HG03565 (cell line): ENCODE measurements at regions not wholly inside any gene's neighbourhood (a gene's known extent, or its start where the extent isn't known, plus 50 kb on each side); places are given as distances from the start of the nearest gene placed in this dataset.

Experiments
- ATAC-seq: cut with Tn5 transposase; IDR thresholded peaks from one replicate; pipeline ENCODE4 v1.9.1; 2021; ENCODE audit warnings: mild to moderate bottlenecking, moderate library complexity; ENCODE audit not compliant: unreplicated experiment

GRCh38 chr5:133801955-133802751 is 166.3 kb downstream of the C5orf15 start:
- ATAC-seq = no peak

GRCh38 chr5:133801431-133801830 is 167.0 kb downstream of the C5orf15 start:
- no peak for ATAC-seq

- ATAC-seq = no peak
These were observed 168.7 kb downstream of the C5orf15 start for GRCh38 chr5:133799571-133800237.

- no peak for ATAC-seq
These were observed 171.3 kb downstream of the C5orf15 start for GRCh38 chr5:133797167-133797566.

DNA sequence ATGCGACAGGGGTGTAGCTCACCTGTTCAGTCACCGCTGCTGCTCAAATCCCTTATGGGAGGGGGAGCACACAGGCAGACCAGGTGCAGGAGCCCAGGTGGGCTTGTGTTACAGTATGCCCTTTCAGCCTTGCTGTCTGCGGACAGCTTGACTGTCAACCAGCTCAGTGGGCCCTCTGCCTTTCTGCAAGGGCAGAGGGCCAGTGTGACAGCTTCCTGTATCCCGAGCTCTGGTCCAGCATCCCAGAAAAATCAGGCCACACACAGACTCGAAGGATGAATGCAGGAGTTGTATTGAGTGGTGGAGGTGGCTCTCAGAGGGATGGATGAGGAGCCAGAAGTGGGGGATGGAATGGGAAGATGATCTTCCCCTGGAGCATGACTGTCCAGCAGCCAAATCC is 172.2 kb downstream of the C5orf15 start:
- ATAC-seq = no peak

- no peak for ATAC-seq
These were observed 173.5 kb downstream of the C5orf15 start for GRCh38 chr5:133794771-133795415.

- ATAC-seq = no peak
These were observed 174.5 kb downstream of the C5orf15 start for GRCh38 chr5:133793756-133794465.

DNA sequence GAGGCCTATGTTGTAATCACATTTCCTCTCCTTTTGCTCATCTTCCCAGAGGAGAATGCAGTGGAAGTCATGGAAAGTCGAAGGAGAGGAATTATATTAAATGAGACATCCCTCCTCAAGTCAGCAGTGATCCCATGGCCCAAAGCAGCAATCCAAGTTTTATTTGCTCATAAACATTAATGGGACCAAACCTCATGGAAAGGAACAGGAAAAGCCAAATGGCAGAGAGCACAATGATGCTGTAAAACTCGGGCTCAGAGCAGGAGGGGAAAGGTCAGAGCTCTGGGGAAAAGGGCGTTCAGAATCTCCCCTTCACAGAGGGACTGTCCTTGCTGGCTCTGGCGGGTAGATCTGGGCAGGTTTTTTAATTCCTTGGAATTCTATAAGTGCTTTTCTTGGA is 175.8 kb downstream of the C5orf15 start:
- no peak for ATAC-seq

- no peak for ATAC-seq
These were observed 176.4 kb downstream of the C5orf15 start for GRCh38 chr5:133792024-133792423.

GRCh38 chr5:133790898-133791297 is 177.5 kb downstream of the C5orf15 start:
- ATAC-seq = no peak

DNA sequence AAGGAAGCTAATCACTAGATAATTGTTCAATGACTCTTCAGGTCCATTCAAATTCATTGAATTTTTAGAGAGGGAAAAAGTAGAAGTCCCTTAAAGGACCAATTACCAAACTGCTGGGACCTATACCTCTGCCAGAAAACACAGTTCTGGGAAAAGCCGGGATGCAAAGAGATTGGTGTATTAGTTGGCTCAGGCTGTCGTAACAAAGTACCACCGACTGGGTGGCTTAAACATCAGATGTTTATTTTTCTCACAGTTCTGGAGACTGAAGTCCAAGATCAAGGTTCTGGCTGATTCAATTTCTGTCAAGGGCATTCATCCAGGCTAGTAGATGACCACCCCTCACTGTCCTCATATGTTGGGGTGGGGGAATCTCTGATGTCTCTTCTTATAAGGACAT is 177.1 kb upstream of the FSTL4 start:
- no peak for ATAC-seq

GRCh38 chr5:133788121-133788520 is 175.8 kb upstream of the FSTL4 start:
- no peak for ATAC-seq

DNA sequence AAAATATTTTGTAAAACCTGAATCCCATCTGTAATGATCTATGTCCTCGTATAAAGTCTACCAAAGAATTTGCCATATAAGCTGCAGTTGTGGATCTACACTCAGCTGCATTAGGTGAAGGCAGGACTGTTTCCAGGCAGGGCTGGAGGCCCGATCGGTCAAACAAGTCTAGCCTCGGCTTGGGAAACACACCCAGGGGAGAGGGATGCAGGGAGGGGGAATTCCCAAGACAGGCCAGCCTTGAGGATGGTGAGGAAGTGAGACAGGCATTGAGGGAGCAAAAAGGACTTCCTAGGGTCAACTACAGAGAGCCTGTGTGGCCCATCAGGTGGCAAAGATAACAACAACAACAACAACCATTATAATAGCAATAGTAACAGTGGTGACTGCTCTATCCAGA is 174.1 kb upstream of the FSTL4 start:
- no peak for ATAC-seq

DNA sequence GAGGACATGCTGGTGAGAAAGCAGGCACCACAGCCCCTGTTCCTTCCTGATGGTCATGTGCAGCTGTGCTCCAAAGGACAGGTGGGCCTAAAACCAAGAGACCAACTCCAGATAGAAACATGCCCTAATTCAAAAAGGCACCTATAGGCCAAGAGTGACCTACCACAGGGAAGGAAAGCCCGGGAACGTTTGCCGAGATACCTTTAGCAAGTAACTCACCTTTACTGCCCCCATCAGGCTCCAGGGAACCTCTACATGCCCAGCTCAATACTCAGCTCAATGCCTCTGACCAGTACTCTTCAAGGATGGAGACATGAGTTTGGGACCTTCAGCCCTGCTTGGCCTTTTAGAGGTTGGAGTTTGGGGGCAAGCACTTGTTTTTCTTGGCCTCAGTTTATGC is 172.8 kb upstream of the FSTL4 start:
- ATAC-seq = no peak

DNA sequence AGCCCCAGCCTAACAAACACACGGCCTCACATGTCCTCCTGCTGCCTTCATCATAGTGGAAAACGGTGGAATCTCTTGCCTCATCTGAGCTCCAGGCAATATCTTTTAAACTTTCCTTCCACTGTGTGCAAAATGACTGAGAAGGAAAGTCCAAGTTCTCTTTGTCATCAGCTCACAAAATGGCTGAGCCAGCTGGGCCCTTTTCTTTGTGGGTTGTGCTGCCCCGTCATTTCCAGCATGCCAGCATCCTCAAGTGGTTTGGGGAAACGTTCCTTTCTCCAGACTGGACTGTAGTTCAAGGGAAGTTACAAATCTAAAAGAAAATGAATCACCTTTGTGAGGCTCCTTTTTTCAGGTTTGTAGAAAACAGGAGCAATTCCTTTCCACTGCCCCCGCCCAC is 171.1 kb upstream of the FSTL4 start:
- no peak for ATAC-seq

- no peak for ATAC-seq
These were observed 170.4 kb upstream of the FSTL4 start for GRCh38 chr5:133782736-133783135.

DNA sequence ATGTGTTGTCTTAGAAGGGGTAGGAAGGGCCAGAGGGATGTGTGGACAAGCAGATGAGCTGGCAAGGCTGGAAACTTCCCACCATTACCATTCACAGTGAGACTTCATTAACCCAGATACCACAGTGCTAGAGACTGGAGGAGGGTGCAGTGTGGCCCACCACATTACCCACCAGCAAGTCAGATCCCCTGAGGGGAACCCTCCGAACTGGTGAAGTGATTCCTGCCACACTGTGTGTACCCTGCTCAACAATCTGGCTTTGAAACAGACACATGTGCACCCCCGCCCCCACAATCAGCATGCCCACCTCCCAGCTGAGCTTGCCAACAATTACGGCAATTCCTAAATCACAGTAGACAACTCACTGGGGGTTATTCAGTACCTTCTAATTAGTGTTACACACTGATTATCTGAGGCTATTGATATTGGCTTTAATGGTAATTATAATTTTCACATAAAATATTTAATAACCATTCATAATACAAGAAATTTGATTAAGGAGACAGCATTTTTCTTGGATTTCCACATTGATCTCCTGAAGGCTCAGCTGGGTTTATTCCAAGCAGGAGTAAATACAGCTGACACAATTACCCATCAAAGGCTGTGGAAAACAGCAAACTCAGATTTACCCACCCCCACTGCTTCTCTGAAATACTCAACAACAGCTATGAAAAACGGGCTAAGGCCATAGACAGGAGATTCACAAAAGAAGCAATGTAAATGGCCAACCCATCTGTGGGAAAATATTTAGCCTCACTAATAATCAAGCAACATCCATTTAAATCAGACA is 169.3 kb upstream of the FSTL4 start:
- ATAC-seq = no peak

DNA sequence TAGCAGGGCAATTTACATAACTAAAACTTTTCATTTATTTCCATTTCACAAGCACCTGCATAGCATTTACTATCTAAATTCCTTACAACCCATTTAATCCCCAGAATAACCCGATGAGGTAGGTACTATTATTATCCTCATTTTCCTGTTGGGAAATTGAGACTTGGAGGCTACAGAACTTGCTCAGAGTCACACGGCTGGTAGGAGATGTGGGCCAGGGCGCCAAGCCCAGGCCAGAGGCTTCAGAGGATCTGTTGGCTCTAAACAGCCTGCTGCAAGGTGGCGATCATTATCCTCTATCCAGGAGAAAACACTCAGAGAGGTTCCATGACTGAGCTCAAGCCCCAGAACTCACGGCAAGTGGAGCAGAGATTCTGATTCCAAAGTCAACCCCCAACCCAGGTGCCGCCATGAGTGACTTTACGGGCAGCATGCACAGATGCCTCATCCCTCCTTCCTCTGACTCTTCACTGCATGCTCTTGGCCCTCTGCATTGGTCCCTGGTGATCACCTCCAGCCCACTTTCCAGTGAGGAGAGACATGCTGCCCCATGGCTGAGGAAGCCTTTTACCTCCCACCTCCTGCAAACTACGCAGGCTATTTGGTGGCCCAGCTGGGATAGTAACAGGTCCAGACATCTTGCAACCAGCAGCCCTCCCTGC is 168.4 kb upstream of the FSTL4 start:
- ATAC-seq = no peak

DNA sequence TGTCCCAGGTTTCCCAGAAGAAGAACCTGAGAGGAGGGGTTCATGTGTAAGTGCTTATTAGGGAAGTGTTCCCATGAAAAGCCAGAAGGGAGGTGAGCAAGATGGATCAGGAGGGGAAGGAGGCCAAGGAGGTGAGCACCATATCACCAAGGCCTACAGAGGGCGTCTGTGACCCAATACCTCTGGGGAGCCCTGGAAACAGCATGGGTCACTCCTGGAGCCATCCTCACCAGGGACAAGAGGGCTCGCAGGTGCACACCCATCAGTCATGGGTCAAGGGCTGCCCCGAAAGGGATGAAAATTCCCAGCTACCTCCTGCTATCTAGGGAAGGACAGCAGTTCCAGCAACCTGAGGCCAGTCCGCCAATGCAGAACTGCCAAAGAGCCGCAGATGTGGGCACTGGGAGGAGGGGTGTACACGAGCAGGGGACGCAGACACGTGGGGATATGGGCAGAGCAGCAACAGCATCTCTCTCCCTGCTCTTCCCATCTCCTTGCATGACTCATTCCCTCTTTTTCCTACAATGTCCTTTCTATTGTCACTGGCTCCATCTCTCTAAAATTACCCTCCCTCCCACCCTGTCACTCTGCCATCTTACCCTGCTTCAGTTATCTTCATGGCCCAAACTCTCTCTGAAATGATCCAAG is 167.6 kb upstream of the FSTL4 start:
- no peak for ATAC-seq

GRCh38 chr5:133778636-133779035 is 166.3 kb upstream of the FSTL4 start:
- ATAC-seq = no peak
